ENCODE measurements at regions not wholly inside any gene's neighbourhood (a gene's known extent, or its start where the extent isn't known, plus 50 kb on each side); places are given as distances from the start of the nearest gene placed in this dataset.

DNA sequence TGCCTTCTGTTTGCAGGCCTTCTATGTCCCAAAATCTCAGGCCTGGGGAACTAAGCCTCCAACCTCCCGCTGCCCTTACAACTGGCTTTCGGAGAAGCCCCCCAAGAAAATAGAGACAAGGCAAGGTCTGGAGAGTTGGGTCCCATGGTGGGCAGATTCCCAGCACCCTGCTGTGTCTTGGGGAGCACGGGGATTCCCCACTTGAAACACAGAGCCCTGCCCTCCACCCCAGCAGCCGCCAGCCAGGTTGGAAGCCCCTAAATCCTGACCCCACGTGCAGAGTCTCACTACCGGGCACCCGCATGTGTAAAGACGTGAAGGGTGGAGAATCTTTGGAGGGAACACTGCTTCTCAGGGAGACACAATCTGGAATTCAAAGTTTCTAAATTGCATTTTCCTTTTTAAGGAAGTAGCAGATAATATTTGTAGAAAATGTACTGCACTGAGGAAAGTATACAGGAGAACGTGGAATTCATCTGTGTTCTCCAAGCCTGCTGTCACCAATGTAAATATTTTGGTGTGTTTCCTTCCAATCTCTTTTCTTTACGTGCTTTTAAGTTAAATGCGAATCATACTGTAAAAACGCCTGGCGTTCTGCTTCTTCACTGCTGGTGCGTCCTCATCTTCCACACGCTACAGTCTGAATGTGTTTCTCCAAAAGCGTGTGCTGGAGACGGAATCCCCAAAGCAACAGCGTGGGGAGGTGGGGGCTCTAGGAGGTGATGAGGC, 220.9 kb downstream of the BRD1 start (continued):
- TF ChIP-seq, protein P1, sequence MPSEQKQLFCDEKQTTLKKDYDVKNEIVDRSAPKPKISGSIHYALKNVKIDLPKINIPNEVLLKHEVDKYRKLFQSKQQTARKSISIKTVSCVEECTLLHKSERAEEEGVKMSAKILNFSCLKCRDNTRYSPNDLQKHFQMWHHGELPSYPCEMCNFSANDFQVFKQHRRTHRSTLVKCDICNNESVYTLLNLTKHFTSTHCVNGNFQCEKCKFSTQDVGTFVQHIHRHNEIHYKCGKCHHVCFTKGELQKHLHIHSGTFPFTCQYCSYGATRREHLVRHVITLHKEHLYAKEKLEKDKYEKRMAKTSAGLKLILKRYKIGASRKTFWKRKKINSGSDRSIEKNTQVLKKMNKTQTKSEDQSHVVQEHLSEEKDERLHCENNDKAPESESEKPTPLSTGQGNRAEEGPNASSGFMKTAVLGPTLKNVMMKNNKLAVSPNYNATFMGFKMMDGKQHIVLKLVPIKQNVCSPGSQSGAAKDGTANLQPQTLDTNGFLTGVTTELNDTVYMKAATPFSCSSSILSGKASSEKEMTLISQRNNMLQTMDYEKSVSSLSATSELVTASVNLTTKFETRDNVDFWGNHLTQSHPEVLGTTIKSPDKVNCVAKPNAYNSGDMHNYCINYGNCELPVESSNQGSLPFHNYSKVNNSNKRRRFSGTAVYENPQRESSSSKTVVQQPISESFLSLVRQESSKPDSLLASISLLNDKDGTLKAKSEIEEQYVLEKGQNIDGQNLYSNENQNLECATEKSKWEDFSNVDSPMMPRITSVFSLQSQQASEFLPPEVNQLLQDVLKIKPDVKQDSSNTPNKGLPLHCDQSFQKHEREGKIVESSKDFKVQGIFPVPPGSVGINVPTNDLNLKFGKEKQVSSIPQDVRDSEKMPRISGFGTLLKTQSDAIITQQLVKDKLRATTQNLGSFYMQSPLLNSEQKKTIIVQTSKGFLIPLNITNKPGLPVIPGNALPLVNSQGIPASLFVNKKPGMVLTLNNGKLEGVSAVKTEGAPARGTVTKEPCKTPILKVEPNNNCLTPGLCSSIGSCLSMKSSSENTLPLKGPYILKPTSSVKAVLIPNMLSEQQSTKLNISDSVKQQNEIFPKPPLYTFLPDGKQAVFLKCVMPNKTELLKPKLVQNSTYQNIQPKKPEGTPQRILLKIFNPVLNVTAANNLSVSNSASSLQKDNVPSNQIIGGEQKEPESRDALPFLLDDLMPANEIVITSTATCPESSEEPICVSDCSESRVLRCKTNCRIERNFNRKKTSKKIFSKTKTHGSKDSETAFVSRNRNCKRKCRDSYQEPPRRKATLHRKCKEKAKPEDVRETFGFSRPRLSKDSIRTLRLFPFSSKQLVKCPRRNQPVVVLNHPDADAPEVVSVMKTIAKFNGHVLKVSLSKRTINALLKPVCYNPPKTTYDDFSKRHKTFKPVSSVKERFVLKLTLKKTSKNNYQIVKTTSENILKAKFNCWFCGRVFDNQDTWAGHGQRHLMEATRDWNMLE (tag by site-specific recombination; conservative IDR thresholded peaks at IDR 0.05; ENCODE audit: low read depth): no peak
- TF ChIP-seq ZFP41 (tag by site-specific recombination; IDR thresholded peaks at IDR 0.05; ENCODE audit: borderline replicate concordance) (no peak), GLI2 (tag by site-specific recombination; IDR thresholded peaks at IDR 0.05; ENCODE audit: borderline replicate concordance, low read depth) (no peak), ZNF560 (tag by site-specific recombination; IDR thresholded peaks at IDR 0.05; ENCODE audit: borderline replicate concordance) (no peak), ZNF221 (tag by site-specific recombination; IDR thresholded peaks at IDR 0.05; ENCODE audit: borderline replicate concordance) (no peak), ZBTB7A (tag by site-specific recombination; IDR thresholded peaks at IDR 0.05; ENCODE audit: low read depth) (no peak), ZNF114 (tag by site-specific recombination; IDR thresholded peaks at IDR 0.05) (no peak), ZNF621 (tag by site-specific recombination; IDR thresholded peaks at IDR 0.05) (no peak), ZNF302 (tag by site-specific recombination; IDR thresholded peaks at IDR 0.05; ENCODE audit: low read depth) (no peak)
- TF ChIP-seq, protein P2, sequence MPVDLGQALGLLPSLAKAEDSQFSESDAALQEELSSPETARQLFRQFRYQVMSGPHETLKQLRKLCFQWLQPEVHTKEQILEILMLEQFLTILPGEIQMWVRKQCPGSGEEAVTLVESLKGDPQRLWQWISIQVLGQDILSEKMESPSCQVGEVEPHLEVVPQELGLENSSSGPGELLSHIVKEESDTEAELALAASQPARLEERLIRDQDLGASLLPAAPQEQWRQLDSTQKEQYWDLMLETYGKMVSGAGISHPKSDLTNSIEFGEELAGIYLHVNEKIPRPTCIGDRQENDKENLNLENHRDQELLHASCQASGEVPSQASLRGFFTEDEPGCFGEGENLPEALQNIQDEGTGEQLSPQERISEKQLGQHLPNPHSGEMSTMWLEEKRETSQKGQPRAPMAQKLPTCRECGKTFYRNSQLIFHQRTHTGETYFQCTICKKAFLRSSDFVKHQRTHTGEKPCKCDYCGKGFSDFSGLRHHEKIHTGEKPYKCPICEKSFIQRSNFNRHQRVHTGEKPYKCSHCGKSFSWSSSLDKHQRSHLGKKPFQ (tag by site-specific recombination; IDR thresholded peaks at IDR 0.05): no peak
- TF ChIP-seq, protein P3, sequence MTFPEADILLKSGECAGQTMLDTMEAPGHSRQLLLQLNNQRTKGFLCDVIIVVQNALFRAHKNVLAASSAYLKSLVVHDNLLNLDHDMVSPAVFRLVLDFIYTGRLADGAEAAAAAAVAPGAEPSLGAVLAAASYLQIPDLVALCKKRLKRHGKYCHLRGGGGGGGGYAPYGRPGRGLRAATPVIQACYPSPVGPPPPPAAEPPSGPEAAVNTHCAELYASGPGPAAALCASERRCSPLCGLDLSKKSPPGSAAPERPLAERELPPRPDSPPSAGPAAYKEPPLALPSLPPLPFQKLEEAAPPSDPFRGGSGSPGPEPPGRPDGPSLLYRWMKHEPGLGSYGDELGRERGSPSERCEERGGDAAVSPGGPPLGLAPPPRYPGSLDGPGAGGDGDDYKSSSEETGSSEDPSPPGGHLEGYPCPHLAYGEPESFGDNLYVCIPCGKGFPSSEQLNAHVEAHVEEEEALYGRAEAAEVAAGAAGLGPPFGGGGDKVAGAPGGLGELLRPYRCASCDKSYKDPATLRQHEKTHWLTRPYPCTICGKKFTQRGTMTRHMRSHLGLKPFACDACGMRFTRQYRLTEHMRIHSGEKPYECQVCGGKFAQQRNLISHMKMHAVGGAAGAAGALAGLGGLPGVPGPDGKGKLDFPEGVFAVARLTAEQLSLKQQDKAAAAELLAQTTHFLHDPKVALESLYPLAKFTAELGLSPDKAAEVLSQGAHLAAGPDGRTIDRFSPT (tag by site-specific recombination; IDR thresholded peaks at IDR 0.05): no peak
- TF ChIP-seq, protein P4, sequence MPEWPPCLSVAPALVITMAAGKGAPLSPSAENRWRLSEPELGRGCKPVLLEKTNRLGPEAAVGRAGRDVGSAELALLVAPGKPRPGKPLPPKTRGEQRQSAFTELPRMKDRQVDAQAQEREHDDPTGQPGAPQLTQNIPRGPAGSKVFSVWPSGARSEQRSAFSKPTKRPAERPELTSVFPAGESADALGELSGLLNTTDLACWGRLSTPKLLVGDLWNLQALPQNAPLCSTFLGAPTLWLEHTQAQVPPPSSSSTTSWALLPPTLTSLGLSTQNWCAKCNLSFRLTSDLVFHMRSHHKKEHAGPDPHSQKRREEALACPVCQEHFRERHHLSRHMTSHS (tag by site-specific recombination; IDR thresholded peaks at IDR 0.05): no peak

DNA sequence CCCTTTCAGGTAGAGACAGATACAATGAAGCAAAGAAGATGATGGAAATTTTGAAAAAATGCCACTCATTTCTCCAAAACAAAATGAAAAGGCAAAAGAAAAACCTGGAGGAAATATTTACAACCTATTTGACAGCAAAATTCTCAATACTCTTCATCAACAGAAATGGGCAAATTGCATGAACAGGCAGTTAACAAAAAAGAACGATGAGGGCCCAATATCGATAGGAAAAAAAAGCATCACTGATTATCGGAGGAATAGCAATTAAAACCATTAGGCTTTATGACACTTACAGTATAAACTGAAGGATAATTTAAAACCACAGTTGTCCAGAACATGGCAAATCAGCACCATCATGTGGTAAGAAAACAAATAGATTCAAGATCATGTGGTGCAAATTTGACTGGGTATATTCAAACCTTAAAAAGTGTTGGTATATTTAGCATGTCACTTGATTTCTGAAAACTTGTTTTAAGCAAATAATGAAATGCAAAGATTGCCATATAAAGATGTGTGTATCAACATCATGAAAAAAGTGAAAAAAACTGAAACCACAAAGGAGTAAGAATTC, 222.9 kb downstream of the BRD1 start:
- Histone ChIP-seq H3K36me3 (ENCODE audit: control insufficient read depth in 2 of 2, insufficient read depth in 1 of 2, low read length in 2 of 2) (no peaks in the 10 kb centered on the region), H3K4me1 (ENCODE audit: control insufficient read depth, insufficient read depth, low read length) (no peaks in the 10 kb centered on the region), H3K4me3 (ENCODE audit: low read depth, low read length) (no peak overlapping the region), H3K27ac (ENCODE audit: extremely low read depth, low read depth, low read length) (no peak overlapping the region), H3K9me3 (ENCODE audit: control insufficient read depth, insufficient read depth, low read depth, low read length) (no peaks in the 10 kb centered on the region)
- TF ChIP-seq ZNF530 (tag by site-specific recombination; IDR thresholded peaks at IDR 0.05; ENCODE audit: low read depth) (no peak), SETDB1 (IDR thresholded peaks at IDR 0.05; ENCODE audit: insufficient read length, low read length) (peak; percentile 83), PRDM1 (tag by site-specific recombination; IDR thresholded peaks at IDR 0.05) (no peak)
- CTCF ChIA-PET: no interaction called here
- POLR2A ChIA-PET: no interaction called here
